Psoas muscle (tissue), 7 donors: ENCODE measurements at regions not wholly inside any gene's neighbourhood (a gene's known extent, or its start where the extent isn't known, plus 50 kb on each side); places are given as distances from the start of the nearest gene placed in this dataset.

Source experiments
- ATAC-seq, 4 donors: fragments of 200-7000 bp; cut with Tn5 transposase; one replicate each; pipeline ENCODE4 v1.9.1; 2020; ENCODE audit warnings: moderate library complexity in 3 of 4, mild to moderate bottlenecking in 2 of 4
- DNase-seq, 2 donors: peaks; one replicate each; pipeline ENCODE4 v3.0.0-alpha.2; 2020
- H3K27ac ChIP-seq: fragments of 200-600 bp; one replicate; pipeline ENCODE4 v1.8.0; 2022
- H3K27me3 ChIP-seq, 3 donors: fragments of 200-600 bp in 1 of 3; one replicate each; pipeline versions ENCODE4 v1.6.1 to v1.8.0; 2013 to 2022; ENCODE audit warnings: low read length in 2 of 3, mild to moderate bottlenecking in 2 of 3, moderate library complexity in 1 of 3; ENCODE audit not compliant: insufficient read depth in 3 of 3
- H3K36me3 ChIP-seq, 2 donors: fragments of 200-600 bp in 1 of 2; one replicate each; pipeline versions ENCODE4 v1.6.1 to v1.8.0; 2013 to 2022; ENCODE audit warnings: low read depth in 1 of 2, mild to moderate bottlenecking in 1 of 2, moderate library complexity in 1 of 2; ENCODE audit not compliant: insufficient read depth in 1 of 2
- H3K4me1 ChIP-seq: fragments of 200-600 bp; one replicate; pipeline ENCODE4 v1.8.0; 2022
- H3K4me3 ChIP-seq: fragments of 200-600 bp; one replicate; pipeline ENCODE4 v1.8.0; 2022; ENCODE audit warnings: mild to moderate bottlenecking
- H3K9me3 ChIP-seq: fragments of 200-600 bp; one replicate; pipeline ENCODE4 v1.8.0; 2022
- CTCF ChIP-seq: fragments of 200-600 bp; IDR thresholded peaks from one replicate; pipeline ENCODE4 v1.8.0; 2022; ENCODE audit warnings: antibody characterized with exemption
- WGBS, 3 donors: extraction: QIAGEN DNeasy Blood & Tissue Kit; methylation state at CpG; one replicate each; pipeline versions ENCODE4 v1.1.6 to v1.1.7; 2013; 5-methylcytosine and 5-hydroxymethylcytosine counted together
- intact Hi-C, 2 donors: fragments of 100-400 bp; cut with DNase I; formaldehyde crosslinking; loops; one replicate each; pipeline versions ENCODE4 v1.11.0 to v1.14.2; 2022
- donor health status: healthy with polysubstance abuse.
- donor health status: DM: no; HTN: no; CAD: no; lungs with moderate emphysema.
- donor health status: Bipolar disorder and iron deficiency.
- donor health status: healthy.
- donor health status: DM: yes; HTN: yes; CAD: no.
- donor health status: DM: no; HTN: no; CAD: no.
- donor health status: DM: yes; HTN: yes; CAD: no.

GRCh38 chr19:29372921-29373797 is 152.6 kb upstream of the VSTM2B start:
- 59 to 72% (median 60%) methylated on average over 12 of the region's 12 CpGs for WGBS, 3 donors
- ATAC-seq (no peak), DNase-seq (no peak)
- intact Hi-C loops = no loop called here
- H3K4me1 ChIP-seq = no peaks in the 10 kb centered on the region
- H3K27ac ChIP-seq = no peak overlapping the region
- no peak for TF ChIP-seq CTCF
- no peaks in the 10 kb centered on the region for H3K9me3 ChIP-seq
- peaks cover 0 to 16% (median 0%) of the 10 kb centered on the region in 3 donors for H3K27me3 ChIP-seq
- H3K4me3 ChIP-seq = no peak overlapping the region
- H3K36me3 ChIP-seq = no peaks in the 10 kb centered on the region

GRCh38 chr19:29375429-29376119 is 150.2 kb upstream of the VSTM2B start:
- 74 to 79% (median 76%) methylated on average over 18 of the region's 18 CpGs for WGBS, 3 donors
- intact Hi-C loops = no loop called here

GRCh38 chr19:29376855-29377354 is 148.9 kb upstream of the VSTM2B start:
- ATAC-seq = no peak
- intact Hi-C loops = no loop called here
- TF ChIP-seq CTCF = no peak
- no peaks in the 10 kb centered on the region for H3K36me3 ChIP-seq
- no peaks in the 10 kb centered on the region for H3K4me1 ChIP-seq
- WGBS, 3 donors = 36 to 40% (median 37%) methylated on average over 5 of the region's 5 CpGs
- no peak overlapping the region for H3K4me3 ChIP-seq
- H3K27me3 ChIP-seq = peaks cover 0 to 22% (median 0%) of the 10 kb centered on the region in 3 donors
- no peak for DNase-seq
- H3K27ac ChIP-seq = no peak overlapping the region
- H3K9me3 ChIP-seq = no peaks in the 10 kb centered on the region

More at GRCh38 chr19:29375429-29376119, 150.2 kb upstream of the VSTM2B start:
- Histone ChIP-seq H3K27ac (no peak overlapping the region), H3K9me3 (no peaks in the 10 kb centered on the region), H3K4me3 (no peak overlapping the region), H3K36me3 (no peaks in the 10 kb centered on the region), H3K27me3 (peaks cover 0 to 15% (median 0%) of the 10 kb centered on the region in 3 donors), H3K4me1 (no peaks in the 10 kb centered on the region)
- ATAC-seq (no peak), DNase-seq (no peak)
- TF ChIP-seq CTCF = no peak

- TF ChIP-seq CTCF = no peak
- no peak overlapping the region for H3K27ac ChIP-seq
- no peaks in the 10 kb centered on the region for H3K36me3 ChIP-seq
- WGBS, 3 donors = 80 to 86% (median 81%) methylated on average over 4 of the region's 4 CpGs
- intact Hi-C loops = no loop called here
- H3K4me1 ChIP-seq = no peaks in the 10 kb centered on the region
- no peaks in the 10 kb centered on the region for H3K9me3 ChIP-seq
- DNase-seq = no peak
- no peak overlapping the region for H3K4me3 ChIP-seq
- H3K27me3 ChIP-seq = peaks cover 0 to 17% (median 0%) of the 10 kb centered on the region in 3 donors
- ATAC-seq = no peak
Measured at GRCh38 chr19:29378126-29378525, 147.7 kb upstream of the VSTM2B start.
